SK-N-SH (cell line): ENCODE measurements at regions not wholly inside any gene's neighbourhood (a gene's known extent, or its start where the extent isn't known, plus 50 kb on each side); places are given as distances from the start of the nearest gene placed in this dataset.

Source experiments
- CTCF ChIA-PET: fragments of 300-600, 350-600 bp; formaldehyde crosslinking; extraction: SDS; loops from one replicate; lab custom pipeline; 2021; lab: Yijun Ruan, JAX
- POLR2A ChIA-PET: fragments of 350-600 bp; sonication (Branson Sonifier 250); formaldehyde crosslinking; extraction: SDS; loops from one replicate; lab custom pipeline; 2020; ENCODE audit warnings: antibody characterized with exemption, inconsistent platforms; lab: Yijun Ruan, JAX
- DNase-seq: peaks from one replicate; pipeline ENCODE4 v3.0.0; 2012
- H2AFZ ChIP-seq: fragments of 200-600 bp; sonication (generic); 2 replicates; pipeline ENCODE4 v1.8.1; 2016; ENCODE audit warnings: antibody characterized with exemption, mild to moderate bottlenecking, low read depth
- H3F3A ChIP-seq: fragments of 200-600 bp; sonication (generic); replicated peaks from 2 replicates; pipeline ENCODE3; 2016; ENCODE audit warnings: antibody characterized with exemption, mild to moderate bottlenecking; ENCODE audit not compliant: insufficient read depth
- H3K27ac ChIP-seq, 2 experiments: fragments of 200-500 bp in 1 of 2; fragments of 200-600 bp in 1 of 2; sonication (Bioruptor generic) in 1 of 2; sonication (generic), shearing (Covaris generic) in 1 of 2; 2 replicates each; pipeline versions ENCODE4 v1.5.1 to v1.6.1; 2014 to 2016; ENCODE audit warnings: low read depth in 2 of 2, inconsistent platforms in 1 of 2, low read length in 1 of 2, mild to moderate bottlenecking in 1 of 2, mixed read lengths in 1 of 2
- H3K27me3 ChIP-seq: fragments of 200-600 bp; sonication (generic), shearing (Covaris generic); 2 replicates; pipeline ENCODE4 v1.6.1; 2016; ENCODE audit warnings: mixed run types; ENCODE audit not compliant: insufficient read depth
- H3K36me3 ChIP-seq, 2 experiments: fragments of 200-500 bp in 1 of 2; fragments of 200-600 bp in 1 of 2; sonication (Bioruptor generic) in 1 of 2; sonication (generic) in 1 of 2; replicated peaks in 1 of 2; 2 replicates each; pipeline versions ENCODE3 to v1.5.1; 2014 to 2016; ENCODE audit warnings: low read length in 1 of 2, mild to moderate bottlenecking in 1 of 2; ENCODE audit not compliant: insufficient read depth in 2 of 2, control insufficient read depth in 1 of 2
- H3K4me1 ChIP-seq, 2 experiments: fragments of 200-500 bp in 1 of 2; fragments of 200-600 bp in 1 of 2; sonication (Bioruptor generic) in 1 of 2; sonication (generic), shearing (Covaris generic) in 1 of 2; 2 replicates each; pipeline versions ENCODE4 v1.5.1 to v1.6.1; 2014 to 2016; ENCODE audit warnings: low read depth in 1 of 2, low read length in 1 of 2, mixed run types in 1 of 2; ENCODE audit not compliant: insufficient read depth in 2 of 2, control insufficient read depth in 1 of 2
- H3K4me2 ChIP-seq: fragments of 200-600 bp; sonication (generic), shearing (Covaris generic); 2 replicates; pipeline ENCODE4 v1.6.1; 2017; ENCODE audit warnings: mixed run types
- H3K4me3 ChIP-seq, 2 experiments: fragments of 200-500 bp in 1 of 2; fragments of 200-600 bp in 1 of 2; sonication (Bioruptor generic) in 1 of 2; sonication (generic), shearing (Covaris generic) in 1 of 2; 2 replicates each; pipeline versions ENCODE4 v1.5.1 to v1.8.1; 2014 to 2016; ENCODE audit warnings: low read depth in 2 of 2, inconsistent platforms in 1 of 2, low read length in 1 of 2, mild to moderate bottlenecking in 1 of 2, mixed read lengths in 1 of 2, moderate library complexity in 1 of 2
- H3K79me2 ChIP-seq: fragments of 200-600 bp; sonication (generic); 2 replicates; pipeline ENCODE4 v1.8.1; 2017; ENCODE audit warnings: mild to moderate bottlenecking; ENCODE audit not compliant: insufficient read depth
- H3K9ac ChIP-seq: fragments of 200-600 bp; sonication (generic); 2 replicates; pipeline ENCODE4 v1.6.1; 2017; ENCODE audit warnings: mixed run types
- H3K9me2 ChIP-seq: fragments of 200-600 bp; sonication (generic); 2 replicates; pipeline ENCODE4 v1.6.1; 2017; ENCODE audit warnings: mixed run types
- H3K9me3 ChIP-seq: fragments of 200-600 bp; sonication (generic); 2 replicates; pipeline ENCODE4 v1.6.1; 2017; ENCODE audit warnings: mixed run types, mild to moderate bottlenecking, moderate library complexity
- H4K20me1 ChIP-seq: fragments of 200-600 bp; sonication (generic); 2 replicates; pipeline ENCODE4 v1.6.1; 2017; ENCODE audit warnings: mild to moderate bottlenecking, mixed run types; ENCODE audit not compliant: insufficient read depth
- ELF1 ChIP-seq: IDR thresholded peaks from 2 replicates; pipeline ENCODE4 v1.4.0; 2012
- EP300 ChIP-seq, 2 experiments: IDR thresholded peaks; 2 replicates each; pipeline versions ENCODE4 v1.4.0 to v1.6.1; 2012; ENCODE audit warnings: borderline replicate concordance in 1 of 2, low read depth in 1 of 2, low read length in 1 of 2
- EZH2phosphoT487 ChIP-seq: fragments of 200-600 bp; sonication (generic); IDR thresholded peaks from 2 replicates; pipeline ENCODE4 v1.6.1; 2017; ENCODE audit warnings: low read depth, mixed run types, mild to moderate bottlenecking, antibody characterized with exemption, moderate library complexity, borderline replicate concordance
- FOXJ3 ChIP-seq: sonication (generic); formaldehyde crosslinking; IDR thresholded peaks from 2 replicates; pipeline ENCODE4 v1.5.1; 2020; ENCODE audit warnings: mild to moderate bottlenecking, missing genetic modification reagents
- JUND ChIP-seq: IDR thresholded peaks from 2 replicates; pipeline ENCODE4 v1.4.0; 2012
- NRF1 ChIP-seq: IDR thresholded peaks from 2 replicates; pipeline ENCODE4 v1.6.1; 2012; ENCODE audit warnings: low read depth, mild to moderate bottlenecking, low read length
- PBX3 ChIP-seq: IDR thresholded peaks from 2 replicates; pipeline ENCODE4; 2012
- POLR2AphosphoS5 ChIP-seq: IDR thresholded peaks from 2 replicates; pipeline ENCODE4 v1.6.1; 2012; ENCODE audit warnings: low read depth, low read length
- SMC3 ChIP-seq: IDR thresholded peaks from 2 replicates; pipeline ENCODE4 v1.6.1; 2012; ENCODE audit warnings: low read depth, low read length, improper control_type of control experiment
- TEAD4 ChIP-seq: IDR thresholded peaks from 2 replicates; pipeline ENCODE4 v1.4.0; 2012; ENCODE audit warnings: mild to moderate bottlenecking, borderline replicate concordance; ENCODE audit not compliant: insufficient read depth
- YY1 ChIP-seq: IDR thresholded peaks from 2 replicates; pipeline ENCODE4 v1.4.0; 2012; ENCODE audit warnings: low read depth, mild to moderate bottlenecking
- WGBS: methylation state at CpG from one replicate; pipeline ENCODE4 v1.1.6; 2017; ENCODE audit warnings: low lambda C conversion rate; 5-methylcytosine and 5-hydroxymethylcytosine counted together
- TF ChIP-seq, protein P1 (sequence below): fragments of 200-600 bp; sonication (generic); IDR thresholded peaks from 2 replicates; pipeline ENCODE4 v1.6.1; 2017; ENCODE audit warnings: antibody characterized with exemption, mild to moderate bottlenecking, moderate library complexity
- TF ChIP-seq, protein P2 (sequence below): IDR thresholded peaks from 2 replicates; pipeline ENCODE4 v1.4.0; 2012; ENCODE audit warnings: low read depth

DNA sequence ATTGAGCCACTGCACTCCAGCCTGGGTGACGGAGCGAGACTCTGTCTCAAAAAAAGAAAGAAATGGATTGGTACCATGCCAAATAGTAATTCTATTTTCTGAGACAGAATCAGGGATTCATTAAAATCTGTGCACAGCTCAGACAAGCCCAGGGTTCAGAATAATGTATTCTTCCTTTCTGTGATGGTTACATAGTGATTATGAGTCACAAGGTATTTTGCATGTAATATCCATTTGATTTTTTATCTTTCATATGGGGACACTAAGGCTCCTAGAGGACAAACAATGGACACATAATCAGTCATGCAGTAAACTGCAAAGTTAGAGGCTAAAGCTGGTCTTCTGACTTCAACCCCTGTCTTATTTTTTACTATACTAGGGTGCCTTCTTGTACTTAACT is 156.8 kb upstream of the COL8A1 start:
- CTCF ChIA-PET, result no interaction called here
- POLR2A ChIA-PET, result no interaction called here
- Histone ChIP-seq H4K20me1 (no peaks in the 10 kb centered on the region), H3K4me3 (no peak overlapping the region), H3K9me3 (peaks cover 4% of the 10 kb centered on the region; the same call in 1 of the 2 replicates), H3K9me2 (no peaks in the 10 kb centered on the region), H3K27ac (no peak overlapping the region), H2AFZ (no peak overlapping the region), H3K79me2 (no peaks in the 10 kb centered on the region), H3K36me3 (no peaks in the 10 kb centered on the region), H3K4me1 (no peaks in the 10 kb centered on the region; a peak in 1 of 4 replicates), H3K4me2 (no peak overlapping the region), H3F3A (no peaks in the 10 kb centered on the region), H3K9ac (no peak overlapping the region), H3K27me3 (no peaks in the 10 kb centered on the region)
- DNase-seq, result no peak
- 7% methylated on average over 2 of the region's 2 CpGs for WGBS
- no peak for TF ChIP-seq POLR2AphosphoS5
- TF ChIP-seq FOXJ3 (CRISPR knock-in tag), result no peak
- TF ChIP-seq YY1, result no peak
- TF ChIP-seq EP300 (IDR thresholded peaks at IDR 0.05; ENCODE audit: borderline replicate concordance in 1 of 2, low read depth in 1 of 2, low read length in 1 of 2), result no peak
- TF ChIP-seq TEAD4, result no peak
- TF ChIP-seq NRF1, result no peak

- Histone ChIP-seq H3K9ac (no peak overlapping the region), H3K9me2 (no peaks in the 10 kb centered on the region), H3K27me3 (no peaks in the 10 kb centered on the region), H4K20me1 (no peaks in the 10 kb centered on the region), H3K36me3 (no peaks in the 10 kb centered on the region), H3F3A (peaks cover 8% of the 10 kb centered on the region), H3K4me2 (no peak overlapping the region), H3K79me2 (no peaks in the 10 kb centered on the region), H3K9me3 (peaks cover 4% of the 10 kb centered on the region; the same call in 1 of the 2 replicates), H3K4me1 (no peaks in the 10 kb centered on the region; a peak in 1 of 4 replicates), H3K27ac (no peak overlapping the region), H3K4me3 (no peak overlapping the region), H2AFZ (no peak overlapping the region)
- no peak for DNase-seq
- POLR2A ChIA-PET, result no interaction called here
- TF ChIP-seq PBX3, result no peak
- no peak for TF ChIP-seq SMC3
- TF ChIP-seq POLR2AphosphoS5, result no peak
- TF ChIP-seq, protein P1, sequence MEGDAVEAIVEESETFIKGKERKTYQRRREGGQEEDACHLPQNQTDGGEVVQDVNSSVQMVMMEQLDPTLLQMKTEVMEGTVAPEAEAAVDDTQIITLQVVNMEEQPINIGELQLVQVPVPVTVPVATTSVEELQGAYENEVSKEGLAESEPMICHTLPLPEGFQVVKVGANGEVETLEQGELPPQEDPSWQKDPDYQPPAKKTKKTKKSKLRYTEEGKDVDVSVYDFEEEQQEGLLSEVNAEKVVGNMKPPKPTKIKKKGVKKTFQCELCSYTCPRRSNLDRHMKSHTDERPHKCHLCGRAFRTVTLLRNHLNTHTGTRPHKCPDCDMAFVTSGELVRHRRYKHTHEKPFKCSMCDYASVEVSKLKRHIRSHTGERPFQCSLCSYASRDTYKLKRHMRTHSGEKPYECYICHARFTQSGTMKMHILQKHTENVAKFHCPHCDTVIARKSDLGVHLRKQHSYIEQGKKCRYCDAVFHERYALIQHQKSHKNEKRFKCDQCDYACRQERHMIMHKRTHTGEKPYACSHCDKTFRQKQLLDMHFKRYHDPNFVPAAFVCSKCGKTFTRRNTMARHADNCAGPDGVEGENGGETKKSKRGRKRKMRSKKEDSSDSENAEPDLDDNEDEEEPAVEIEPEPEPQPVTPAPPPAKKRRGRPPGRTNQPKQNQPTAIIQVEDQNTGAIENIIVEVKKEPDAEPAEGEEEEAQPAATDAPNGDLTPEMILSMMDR, result no peak
- no peak for TF ChIP-seq JUND
- TF ChIP-seq EZH2phosphoT487, result no peak
- TF ChIP-seq, protein P2, sequence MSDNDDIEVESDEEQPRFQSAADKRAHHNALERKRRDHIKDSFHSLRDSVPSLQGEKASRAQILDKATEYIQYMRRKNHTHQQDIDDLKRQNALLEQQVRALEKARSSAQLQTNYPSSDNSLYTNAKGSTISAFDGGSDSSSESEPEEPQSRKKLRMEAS, result no peak
- TF ChIP-seq ELF1, result no peak
- CTCF ChIA-PET, result no interaction called here
- 0% methylated on average over 2 of the region's 2 CpGs for WGBS
Measured at GRCh38 chr3:99479768-99480167, 158.6 kb upstream of the COL8A1 start.
